Endothelial cell of umbilical vein (primary cell): ENCODE measurements at regions not wholly inside any gene's neighbourhood (a gene's known extent, or its start where the extent isn't known, plus 50 kb on each side); places are given as distances from the start of the nearest gene placed in this dataset.

Experiments
- EZH2 ChIP-seq: IDR thresholded peaks from 2 replicates; pipeline ENCODE4 v1.6.1; 2012; ENCODE audit warnings: borderline replicate concordance, low read depth, mild to moderate bottlenecking, moderate library complexity, low read length, inconsistent platforms; ENCODE audit not compliant: severe bottlenecking
- POLR2A ChIP-seq: IDR thresholded peaks from 2 replicates; pipeline ENCODE4 v1.6.1; 2012; ENCODE audit warnings: low read depth, mild to moderate bottlenecking, control low read depth, low read length
- POLR2AphosphoS5 ChIP-seq: IDR thresholded peaks from 2 replicates; pipeline ENCODE4 v1.6.1; 2012; ENCODE audit warnings: low read depth, mild to moderate bottlenecking, control low read depth, low read length, moderate library complexity; ENCODE audit not compliant: insufficient read depth
- TF ChIP-seq, protein P1 (sequence below), 2 donors: IDR thresholded peaks; 1 replicate in 1 of 2; 2 replicates in 1 of 2; pipeline ENCODE4 v1.5.1; 2011; ENCODE audit warnings: low read length in 2 of 2, mild to moderate bottlenecking in 2 of 2, moderate library complexity in 2 of 2, control low read depth in 1 of 2, inconsistent platforms in 1 of 2, low read depth in 1 of 2; ENCODE audit not compliant: insufficient read depth in 1 of 2; ENCODE audit errors: extremely low read depth in 1 of 2

- TF ChIP-seq, protein P1, sequence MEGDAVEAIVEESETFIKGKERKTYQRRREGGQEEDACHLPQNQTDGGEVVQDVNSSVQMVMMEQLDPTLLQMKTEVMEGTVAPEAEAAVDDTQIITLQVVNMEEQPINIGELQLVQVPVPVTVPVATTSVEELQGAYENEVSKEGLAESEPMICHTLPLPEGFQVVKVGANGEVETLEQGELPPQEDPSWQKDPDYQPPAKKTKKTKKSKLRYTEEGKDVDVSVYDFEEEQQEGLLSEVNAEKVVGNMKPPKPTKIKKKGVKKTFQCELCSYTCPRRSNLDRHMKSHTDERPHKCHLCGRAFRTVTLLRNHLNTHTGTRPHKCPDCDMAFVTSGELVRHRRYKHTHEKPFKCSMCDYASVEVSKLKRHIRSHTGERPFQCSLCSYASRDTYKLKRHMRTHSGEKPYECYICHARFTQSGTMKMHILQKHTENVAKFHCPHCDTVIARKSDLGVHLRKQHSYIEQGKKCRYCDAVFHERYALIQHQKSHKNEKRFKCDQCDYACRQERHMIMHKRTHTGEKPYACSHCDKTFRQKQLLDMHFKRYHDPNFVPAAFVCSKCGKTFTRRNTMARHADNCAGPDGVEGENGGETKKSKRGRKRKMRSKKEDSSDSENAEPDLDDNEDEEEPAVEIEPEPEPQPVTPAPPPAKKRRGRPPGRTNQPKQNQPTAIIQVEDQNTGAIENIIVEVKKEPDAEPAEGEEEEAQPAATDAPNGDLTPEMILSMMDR (IDR thresholded peaks at IDR 0.05; ENCODE audit: extremely low read depth in 1 of 2, insufficient read depth in 1 of 2, low read depth in 1 of 2, low read length in 2 of 2), result no peak
- TF ChIP-seq POLR2AphosphoS5 (no peak), EZH2 (no peak), POLR2A (no peak)
These were observed 599.3 kb downstream of the SPRY1 start for GRCh38 chr4:123995936-123996335.
